IMR-90 (cell line): ENCODE measurements at regions not wholly inside any gene's neighbourhood (a gene's known extent, or its start where the extent isn't known, plus 50 kb on each side); places are given as distances from the start of the nearest gene placed in this dataset.

Source experiments
- ATAC-seq: fragments of 200-7000 bp; cut with Tn5 transposase; 2 replicates; pipeline ENCODE4 v1.9.1; 2020; ENCODE audit warnings: low read depth, mild to moderate bottlenecking, moderate library complexity
- BruUV-seq: library from RNA; stranded (reverse); fragments of 400-500 nt; replicated peaks from 2 replicates; lab custom pipeline; 2021; lab: Mats Ljungman, UMichigan
- CTCF ChIA-PET: fragments of 300-600 bp; formaldehyde crosslinking; extraction: SDS; loops from one replicate; lab custom pipeline; 2021; ENCODE audit warnings: antibody characterized with exemption; lab: Yijun Ruan, JAX
- POLR2A ChIA-PET: fragments of 300-600 bp; sonication (Branson Sonifier 250); formaldehyde crosslinking; loops from one replicate; lab custom pipeline; 2022; ENCODE audit warnings: antibody characterized with exemption; ENCODE audit not compliant: unreplicated experiment; lab: Charles Lee
- DNase-seq: peaks from one replicate; pipeline ENCODE4 v3.0.0; 2013
- H2AFZ ChIP-seq: replicated peaks from 2 replicates; pipeline ENCODE3; 2013; ENCODE audit warnings: low read length, mild to moderate bottlenecking; ENCODE audit not compliant: poor library complexity
- H2AK5ac ChIP-seq: 2 replicates; pipeline ENCODE4 v1.6.1; 2013; ENCODE audit warnings: low read depth, low read length, inconsistent platforms
- H2AK9ac ChIP-seq: replicated peaks from 2 replicates; pipeline ENCODE3; 2013; ENCODE audit warnings: mild to moderate bottlenecking, low read depth, low read length, moderate library complexity; ENCODE audit not compliant: poor library complexity
- H2BK120ac ChIP-seq: 2 replicates; pipeline ENCODE4 v1.6.1; 2013; ENCODE audit warnings: low read depth, low read length, inconsistent platforms
- H2BK15ac ChIP-seq: 3 replicates; pipeline ENCODE4 v1.6.1; 2013; ENCODE audit warnings: low read depth, low read length, inconsistent platforms
- H2BK20ac ChIP-seq: 2 replicates; pipeline ENCODE4 v1.6.1; 2013; ENCODE audit warnings: low read depth, mild to moderate bottlenecking, inconsistent platforms, low read length, moderate library complexity
- H2BK5ac ChIP-seq: 2 replicates; pipeline ENCODE4 v1.6.1; 2013; ENCODE audit warnings: mild to moderate bottlenecking, low read depth, low read length, inconsistent platforms; ENCODE audit not compliant: poor library complexity, severe bottlenecking
- H3K14ac ChIP-seq: replicated peaks from 2 replicates; pipeline ENCODE4 v1.6.1; 2013; ENCODE audit warnings: low read depth, low read length, inconsistent platforms
- H3K18ac ChIP-seq: 2 replicates; pipeline ENCODE4 v1.6.1; 2013; ENCODE audit warnings: low read depth, low read length, control low read depth
- H3K23ac ChIP-seq: 2 replicates; pipeline ENCODE4 v1.6.1; 2013; ENCODE audit warnings: low read depth, low read length, inconsistent platforms
- H3K27ac ChIP-seq: 2 replicates; pipeline ENCODE4 v1.5.1; 2013; ENCODE audit warnings: mild to moderate bottlenecking, control low read depth, low read length; ENCODE audit not compliant: insufficient read depth
- H3K27me3 ChIP-seq: 2 replicates; pipeline ENCODE4 v1.6.1; 2013; ENCODE audit warnings: low read length; ENCODE audit not compliant: control insufficient read depth, insufficient read depth
- H3K36me3 ChIP-seq: 2 replicates; pipeline ENCODE4 v1.6.1; 2013; ENCODE audit warnings: low read length, mixed read lengths; ENCODE audit not compliant: control insufficient read depth, insufficient read depth
- H3K4ac ChIP-seq: 2 replicates; pipeline ENCODE4 v1.6.1; 2013; ENCODE audit warnings: low read depth, low read length, inconsistent platforms
- H3K4me1 ChIP-seq: 2 replicates; pipeline ENCODE4 v1.6.1; 2013; ENCODE audit warnings: low read length, mixed read lengths; ENCODE audit not compliant: control insufficient read depth, insufficient read depth
- H3K4me2 ChIP-seq: 2 replicates; pipeline ENCODE4 v1.6.1; 2013; ENCODE audit warnings: low read depth, mild to moderate bottlenecking, control low read depth, low read length, moderate library complexity
- H3K4me3 ChIP-seq: 2 replicates; pipeline ENCODE4 v1.5.1; 2013; ENCODE audit warnings: low read depth, mild to moderate bottlenecking, control low read depth, low read length, moderate library complexity; ENCODE audit not compliant: insufficient read depth
- H3K56ac ChIP-seq: 2 replicates; pipeline ENCODE4 v1.6.1; 2013; ENCODE audit warnings: low read length, inconsistent platforms; ENCODE audit not compliant: insufficient read depth; ENCODE audit errors: extremely low read depth
- H3K79me1 ChIP-seq, 2 experiments: 2 replicates each; pipeline ENCODE4 v1.6.1; 2013; ENCODE audit warnings: low read length in 2 of 2, inconsistent platforms in 1 of 2, low read depth in 1 of 2
- H3K9ac ChIP-seq: 2 replicates; pipeline ENCODE4 v1.6.1; 2013; ENCODE audit warnings: low read depth, low read length, control low read depth
- H3K9me1 ChIP-seq: 2 replicates; pipeline ENCODE4 v1.6.1; 2013; ENCODE audit warnings: low read length, inconsistent platforms; ENCODE audit not compliant: insufficient read depth
- H3K9me3 ChIP-seq: 2 replicates; pipeline ENCODE4 v1.6.1; 2013; ENCODE audit warnings: low read length; ENCODE audit not compliant: control insufficient read depth, insufficient read depth
- H4K20me1 ChIP-seq: 2 replicates; pipeline ENCODE4 v1.6.1; 2013; ENCODE audit warnings: low read length, inconsistent platforms; ENCODE audit not compliant: insufficient read depth
- H4K5ac ChIP-seq: 2 replicates; pipeline ENCODE4 v1.6.1; 2013; ENCODE audit warnings: mild to moderate bottlenecking, low read depth, low read length, control low read depth
- H4K8ac ChIP-seq, 2 experiments: 2 replicates each; pipeline ENCODE4 v1.6.1; 2013; ENCODE audit warnings: low read depth in 2 of 2, low read length in 2 of 2, control low read depth in 1 of 2, inconsistent platforms in 1 of 2
- H4K91ac ChIP-seq: 2 replicates; pipeline ENCODE4 v1.6.1; 2013; ENCODE audit warnings: low read depth, low read length, inconsistent platforms; ENCODE audit not compliant: insufficient read depth
- BHLHE40 ChIP-seq: fragments of 150-350 bp; IDR thresholded peaks from 2 replicates; pipeline ENCODE4 v1.6.1; 2016; ENCODE audit warnings: mild to moderate bottlenecking, low read depth, low read length
- CEBPB ChIP-seq: IDR thresholded peaks from 2 replicates; pipeline ENCODE4 v1.6.1; 2012; ENCODE audit warnings: low read depth, low read length, improper control_type of control experiment
- ELK1 ChIP-seq: fragments of 150-350 bp; IDR thresholded peaks from 2 replicates; pipeline ENCODE4 v1.6.1; 2016; ENCODE audit warnings: low read depth, mild to moderate bottlenecking, low read length, moderate library complexity, borderline replicate concordance
- FOS ChIP-seq: fragments of 150-350 bp; IDR thresholded peaks from 2 replicates; pipeline ENCODE4 v1.6.1; 2016; ENCODE audit warnings: low read depth, low read length
- MAFK ChIP-seq: IDR thresholded peaks from 2 replicates; pipeline ENCODE4 v1.6.1; 2012; ENCODE audit warnings: low read depth, low read length, improper control_type of control experiment
- MXI1 ChIP-seq: IDR thresholded peaks from 2 replicates; pipeline ENCODE4 v1.6.1; 2012; ENCODE audit warnings: low read depth, mild to moderate bottlenecking, low read length, moderate library complexity, borderline replicate concordance
- USF2 ChIP-seq: fragments of 150-350 bp; IDR thresholded peaks from 2 replicates; pipeline ENCODE4 v1.6.1; 2017; ENCODE audit warnings: mild to moderate bottlenecking, antibody characterized with exemption, low read length, low read depth
- dilution Hi-C: fragments of 300-500 bp; cut with HindIII; formaldehyde crosslinking; loops from one replicate; pipeline ENCODE4 v1.14.3; 2018; ENCODE audit warnings: low sequenced_read_pairs; ENCODE audit not compliant: unreplicated experiment
- in situ Hi-C: fragments of 300-500 bp; cut with MboI; formaldehyde crosslinking; loops from 3 replicates; pipeline ENCODE4 v1.14.3; 2019; ENCODE audit warnings: low sequenced_read_pairs, inconsistent platforms, mixed read lengths
- intact Hi-C: fragments of 100-400 bp; cut with micrococcal nuclease; formaldehyde crosslinking; loops from 2 replicates; pipeline ENCODE4 v1.10.0; 2022

GRCh38 chr18:67425672-67426071 lies 90.8 kb downstream of the DSEL start:
- H4K8ac ChIP-seq: no peak overlapping the region
- H2AK9ac ChIP-seq: no peak overlapping the region
- H3K79me1 ChIP-seq: no peaks in the 10 kb centered on the region
- DNase-seq (peak; percentile 98), ATAC-seq (peak; percentile 77)
- no TSS peak for BruUV-seq
- dilution Hi-C loops: no loop called here
- CTCF ChIA-PET: no interaction called here
- H3K27me3 ChIP-seq: no peaks in the 10 kb centered on the region
- POLR2A ChIA-PET: no interaction called here
- TF ChIP-seq BHLHE40: peak; percentile 63; the same call in 1 of the 2 replicates
- 0 out of 2 replicates have a peak, but pooled peaks have one; percentile 6 for TF ChIP-seq MAFK
- peak; percentile 90 for TF ChIP-seq FOS
- peak; percentile 77 for TF ChIP-seq CEBPB
- TF ChIP-seq ELK1: no peak
- no peak for TF ChIP-seq USF2
- TF ChIP-seq MXI1: no peak
- H3K9me3 ChIP-seq: no peaks in the 10 kb centered on the region
- H3K18ac ChIP-seq: no peak overlapping the region
- no peak overlapping the region for H3K9ac ChIP-seq
- no peak overlapping the region for H2BK15ac ChIP-seq
- intact Hi-C loops: no loop called here
- H4K91ac ChIP-seq: no peak overlapping the region
- H3K56ac ChIP-seq: no peak overlapping the region
- H3K9me1 ChIP-seq: no peaks in the 10 kb centered on the region
- peak overlapping the region; percentile 42 for H2BK5ac ChIP-seq
- H3K14ac ChIP-seq: no peak overlapping the region
- no peak overlapping the region for H2BK120ac ChIP-seq
- no peak overlapping the region for H2AK5ac ChIP-seq
- no peak overlapping the region for H2BK20ac ChIP-seq
- peaks cover 4% of the 10 kb centered on the region; the same call in 1 of the 2 replicates for H3K4me1 ChIP-seq
- no peak overlapping the region for H3K27ac ChIP-seq
- no peak overlapping the region; the same call in 1 of the 2 replicates for H3K4me2 ChIP-seq
- no peak overlapping the region for H3K4ac ChIP-seq
- no peak overlapping the region for H3K23ac ChIP-seq
- no peaks in the 10 kb centered on the region for H4K20me1 ChIP-seq
- in situ Hi-C loops: no loop called here
- no peaks in the 10 kb centered on the region for H3K36me3 ChIP-seq
- no peak overlapping the region for H4K5ac ChIP-seq
- no peak overlapping the region for H3K4me3 ChIP-seq
- no peak overlapping the region for H2AFZ ChIP-seq
